Muscle layer of duodenum (tissue), 2 donors: ENCODE measurements at regions not wholly inside any gene's neighbourhood (a gene's known extent, or its start where the extent isn't known, plus 50 kb on each side); places are given as distances from the start of the nearest gene placed in this dataset.

ENCODE experiments used
- H3K27ac ChIP-seq: one replicate; pipeline ENCODE4 v1.7.0; 2013; ENCODE audit warnings: mild to moderate bottlenecking, low read length
- H3K27me3 ChIP-seq: one replicate; pipeline ENCODE4 v1.7.0; 2013; ENCODE audit warnings: low read depth, mild to moderate bottlenecking, control low read depth, low read length
- H3K36me3 ChIP-seq, 2 donors: one replicate each; pipeline ENCODE4 v1.7.0; 2013; ENCODE audit warnings: low read length in 2 of 2, control low read depth in 1 of 2, mild to moderate bottlenecking in 1 of 2; ENCODE audit not compliant: insufficient read depth in 2 of 2, control insufficient read depth in 1 of 2
- H3K4me1 ChIP-seq, 2 donors: one replicate each; pipeline ENCODE4 v1.7.0; 2013; ENCODE audit warnings: low read length in 2 of 2, mild to moderate bottlenecking in 2 of 2, control low read depth in 1 of 2, moderate library complexity in 1 of 2; ENCODE audit not compliant: insufficient read depth in 2 of 2, control insufficient read depth in 1 of 2
- H3K4me3 ChIP-seq, 2 donors: one replicate each; pipeline ENCODE4 v1.7.0; 2013; ENCODE audit warnings: low read length in 2 of 2, low read depth in 1 of 2, mild to moderate bottlenecking in 1 of 2
- H3K9me3 ChIP-seq, 2 donors: one replicate each; pipeline ENCODE4 v1.7.0; 2013; ENCODE audit warnings: low read length in 2 of 2, control low read depth in 1 of 2, mild to moderate bottlenecking in 1 of 2; ENCODE audit not compliant: control insufficient read depth in 1 of 2
- donor health status: healthy.

DNA sequence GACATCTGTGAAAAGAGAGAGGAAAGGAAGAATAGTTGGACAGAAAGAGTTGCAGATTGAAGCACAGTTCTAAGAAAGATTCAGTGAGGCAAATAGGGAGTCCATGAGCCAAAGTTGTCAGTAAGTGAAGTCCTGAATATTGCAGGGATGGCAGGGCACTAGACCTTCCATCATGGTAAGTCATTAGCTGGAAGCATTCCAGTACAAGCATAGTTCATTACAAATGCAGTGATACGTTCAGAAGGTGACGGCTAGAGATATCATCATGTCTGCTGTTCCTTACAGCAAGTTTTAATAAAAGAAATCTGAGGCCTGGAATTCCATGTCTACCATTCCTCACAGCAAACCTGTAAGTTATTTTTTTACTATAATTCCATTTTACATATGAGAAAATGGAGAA lies 720.1 kb downstream of the GBE1 start:
- no peaks in the 10 kb centered on the region for H3K27me3 ChIP-seq
- H3K9me3 ChIP-seq: peaks cover 0 to 2% of the 10 kb centered on the region in 2 donors
- no peak overlapping the region for H3K27ac ChIP-seq
- H3K4me1 ChIP-seq: no peaks in the 10 kb centered on the region
- H3K4me3 ChIP-seq: no peak overlapping the region
- no peaks in the 10 kb centered on the region for H3K36me3 ChIP-seq

DNA sequence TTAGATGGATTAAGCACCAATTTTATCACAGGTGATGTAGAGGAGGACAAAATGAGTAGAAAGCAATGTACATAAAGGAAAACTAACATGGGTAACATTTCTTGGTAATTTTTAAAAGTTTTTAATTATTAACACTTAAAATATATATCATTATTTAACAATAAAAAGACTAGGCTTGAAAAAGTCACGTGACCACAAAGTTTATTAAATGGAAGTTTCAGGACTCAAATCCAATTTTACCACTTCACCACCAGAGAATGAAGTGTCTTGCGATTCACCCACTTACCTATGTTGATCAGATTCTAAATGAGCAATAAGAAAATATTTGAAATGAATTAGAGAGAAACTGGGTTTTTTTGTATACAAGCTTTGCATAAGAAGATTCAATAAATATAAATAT lies 721.3 kb downstream of the GBE1 start:
- Histone ChIP-seq H3K4me3 (no peak overlapping the region), H3K36me3 (no peaks in the 10 kb centered on the region), H3K4me1 (no peaks in the 10 kb centered on the region), H3K9me3 (peaks cover 0 to 2% of the 10 kb centered on the region in 2 donors), H3K27ac (no peak overlapping the region), H3K27me3 (no peaks in the 10 kb centered on the region)

GRCh38 chr3:81033684-81034083 lies 727.8 kb downstream of the GBE1 start:
- H3K36me3 ChIP-seq: no peaks in the 10 kb centered on the region
- H3K9me3 ChIP-seq: peaks cover 0 to 2% of the 10 kb centered on the region in 2 donors
- H3K27ac ChIP-seq: no peak overlapping the region
- no peaks in the 10 kb centered on the region for H3K27me3 ChIP-seq
- H3K4me3 ChIP-seq: no peak overlapping the region
- H3K4me1 ChIP-seq: no peaks in the 10 kb centered on the region

DNA sequence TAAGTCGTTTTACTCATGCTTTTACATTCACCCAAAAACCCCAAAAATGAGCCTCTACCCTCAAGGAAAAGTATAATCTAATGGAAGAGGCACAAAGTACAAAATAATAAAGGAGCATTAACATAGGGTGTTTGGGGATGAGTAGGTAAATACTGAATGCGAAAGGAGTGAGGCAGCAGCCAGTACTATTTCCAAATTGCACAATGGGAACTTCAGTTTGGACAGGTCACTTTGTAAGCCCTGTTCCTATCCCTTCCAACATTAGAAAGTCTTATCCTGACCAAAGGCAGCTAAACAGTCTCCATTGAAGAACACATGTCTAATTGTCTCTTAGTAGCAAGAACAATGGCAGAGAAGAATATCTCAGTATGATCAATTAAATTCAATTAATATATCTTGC lies 728.3 kb downstream of the GBE1 start:
- no peaks in the 10 kb centered on the region for H3K4me1 ChIP-seq
- H3K4me3 ChIP-seq: no peak overlapping the region
- H3K36me3 ChIP-seq: no peaks in the 10 kb centered on the region
- H3K27ac ChIP-seq: no peak overlapping the region
- H3K27me3 ChIP-seq: no peaks in the 10 kb centered on the region
- H3K9me3 ChIP-seq: peaks cover 0 to under 1% of the 10 kb centered on the region in 2 donors

GRCh38 chr3:81029861-81030260 lies 731.6 kb downstream of the GBE1 start:
- Histone ChIP-seq H3K36me3 (no peaks in the 10 kb centered on the region), H3K4me3 (no peak overlapping the region), H3K9me3 (no peaks in the 10 kb centered on the region), H3K27ac (no peak overlapping the region), H3K27me3 (no peaks in the 10 kb centered on the region), H3K4me1 (no peaks in the 10 kb centered on the region)

DNA sequence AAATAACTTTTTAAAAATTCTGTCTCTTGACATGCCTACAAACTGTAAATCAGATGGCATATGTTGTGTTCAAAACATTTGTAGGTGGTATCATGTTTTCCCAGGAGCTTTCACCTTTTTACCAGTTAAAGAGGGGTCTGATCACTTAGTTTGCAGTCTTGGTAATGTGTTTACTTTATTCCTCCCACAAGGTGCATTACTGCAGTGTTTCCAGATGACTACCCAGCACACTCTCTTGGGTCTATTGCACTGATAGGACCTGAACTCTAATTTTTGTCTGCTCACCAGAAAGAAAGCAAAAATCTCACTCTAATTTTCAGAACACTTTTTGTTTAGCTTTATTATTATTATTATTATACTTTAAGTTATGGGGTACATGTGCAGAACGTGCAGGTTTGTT lies 734.1 kb downstream of the GBE1 start:
- Histone ChIP-seq H3K27ac (no peak overlapping the region), H3K27me3 (no peaks in the 10 kb centered on the region), H3K9me3 (no peaks in the 10 kb centered on the region), H3K4me3 (no peak overlapping the region), H3K36me3 (no peaks in the 10 kb centered on the region), H3K4me1 (no peaks in the 10 kb centered on the region)

DNA sequence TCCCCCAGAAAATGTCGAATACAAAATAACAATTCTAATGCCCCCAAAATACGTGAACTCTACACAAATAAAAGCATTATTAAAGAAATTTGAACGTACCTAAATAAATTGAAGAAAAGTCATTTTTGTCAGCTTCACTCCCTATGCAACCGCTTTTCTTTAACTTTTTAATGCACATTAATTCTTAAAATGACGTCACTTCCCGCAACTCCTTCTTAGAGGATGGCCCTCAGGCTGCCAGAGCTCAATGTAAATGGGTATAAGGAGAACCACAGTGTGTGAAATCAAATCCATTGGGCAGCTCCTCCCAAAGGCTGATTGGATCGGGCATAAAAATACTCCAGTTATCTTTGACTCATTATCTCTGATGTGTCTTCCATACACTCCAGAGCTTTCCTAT lies 736.9 kb downstream of the GBE1 start:
- H3K27me3 ChIP-seq: no peaks in the 10 kb centered on the region
- H3K36me3 ChIP-seq: no peaks in the 10 kb centered on the region

DNA sequence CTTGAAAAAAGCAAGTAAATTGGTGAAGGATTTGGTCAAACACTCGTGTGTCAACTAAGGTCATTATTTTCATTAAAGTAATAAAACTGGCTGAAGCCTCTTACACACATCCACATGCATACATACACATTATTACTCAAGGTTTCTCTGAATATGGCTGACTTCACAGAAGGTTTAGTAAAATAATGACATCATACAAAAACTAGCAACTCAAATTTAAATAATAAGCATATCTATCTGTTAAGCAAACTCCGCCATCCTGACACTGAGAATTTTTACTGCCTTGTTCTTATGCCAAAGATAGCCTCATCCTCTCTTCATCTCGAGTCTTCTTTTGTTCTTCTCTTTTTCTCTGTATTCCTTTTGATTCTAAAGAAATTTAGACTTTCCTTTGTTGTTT lies 739.1 kb downstream of the GBE1 start:
- no peak overlapping the region for H3K4me3 ChIP-seq
- no peaks in the 10 kb centered on the region for H3K4me1 ChIP-seq
- H3K36me3 ChIP-seq: no peaks in the 10 kb centered on the region
- H3K27ac ChIP-seq: no peak overlapping the region
- no peaks in the 10 kb centered on the region for H3K27me3 ChIP-seq
- H3K9me3 ChIP-seq: no peaks in the 10 kb centered on the region

More for the DNA sequence above, 736.9 kb downstream of the GBE1 start:
- Histone ChIP-seq H3K9me3 (no peaks in the 10 kb centered on the region), H3K27ac (no peak overlapping the region), H3K4me3 (no peak overlapping the region), H3K4me1 (no peaks in the 10 kb centered on the region)

DNA sequence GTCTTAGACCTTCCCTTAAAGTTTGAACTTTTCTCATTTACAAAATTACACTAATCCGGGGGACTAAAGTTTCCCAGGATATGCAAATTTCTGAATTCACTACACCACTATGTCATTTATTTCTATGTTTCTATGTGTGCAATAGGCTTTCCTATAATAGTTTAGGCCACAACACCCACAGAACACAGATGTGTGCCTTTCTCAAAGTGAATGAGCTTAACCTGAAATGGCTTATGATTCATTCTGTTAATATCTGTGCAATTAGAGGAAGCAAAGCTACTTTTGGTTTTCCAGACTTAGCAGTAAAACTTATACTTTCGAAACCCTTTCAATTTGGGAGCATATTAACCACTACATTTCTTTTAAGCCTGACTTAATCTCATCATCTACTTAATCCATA lies 748.1 kb downstream of the GBE1 start:
- peaks cover 0 to 12% of the 10 kb centered on the region in 2 donors for H3K9me3 ChIP-seq
- no peaks in the 10 kb centered on the region for H3K36me3 ChIP-seq
- H3K4me1 ChIP-seq: no peaks in the 10 kb centered on the region
- H3K27me3 ChIP-seq: no peaks in the 10 kb centered on the region
- H3K27ac ChIP-seq: no peak overlapping the region
- no peak overlapping the region for H3K4me3 ChIP-seq

DNA sequence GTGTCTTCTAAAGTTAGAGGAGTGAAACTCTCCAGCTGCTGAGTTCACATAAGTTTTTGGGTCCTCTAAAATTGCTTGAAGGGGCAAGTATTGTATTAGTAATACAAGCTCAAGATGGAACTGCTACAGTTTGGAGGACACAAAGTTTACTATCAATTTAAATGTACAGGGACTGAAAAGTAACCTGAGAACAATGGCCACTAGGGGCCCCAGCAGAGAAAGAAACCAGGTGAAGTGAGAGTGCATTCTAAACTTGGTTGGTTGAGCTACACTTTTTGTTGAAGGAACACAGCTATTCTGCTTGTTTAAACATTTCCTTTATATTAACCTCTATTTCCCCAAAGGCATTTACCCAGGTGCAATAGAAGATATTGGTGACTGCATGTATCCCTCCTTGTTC lies 755.5 kb downstream of the GBE1 start:
- Histone ChIP-seq H3K4me1 (no peaks in the 10 kb centered on the region), H3K4me3 (no peak overlapping the region), H3K9me3 (peaks cover 0 to 8% of the 10 kb centered on the region in 2 donors), H3K36me3 (no peaks in the 10 kb centered on the region), H3K27ac (no peak overlapping the region), H3K27me3 (no peaks in the 10 kb centered on the region)

DNA sequence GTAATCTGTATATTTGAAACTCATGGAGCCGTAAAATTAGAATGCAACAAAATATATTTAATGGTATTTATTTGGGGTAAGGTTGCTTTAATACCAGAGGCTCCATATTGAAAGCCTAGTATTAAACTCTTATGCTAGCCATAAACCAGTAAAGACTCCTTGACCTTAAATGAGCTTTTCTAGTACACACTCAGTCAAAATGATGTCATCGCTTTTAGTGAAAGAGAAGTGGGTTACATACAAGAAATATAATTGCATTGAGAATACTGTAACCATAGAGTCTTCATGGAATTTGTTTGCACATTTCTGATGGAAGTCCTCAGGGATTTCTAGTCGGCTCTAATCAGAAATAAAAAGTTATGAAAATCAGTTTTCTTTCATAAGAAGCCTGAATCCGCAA lies 757.6 kb downstream of the GBE1 start:
- Histone ChIP-seq H3K4me3 (no peak overlapping the region), H3K4me1 (no peaks in the 10 kb centered on the region), H3K9me3 (peaks cover 0 to 1% of the 10 kb centered on the region in 2 donors), H3K27me3 (no peaks in the 10 kb centered on the region), H3K27ac (no peak overlapping the region), H3K36me3 (no peaks in the 10 kb centered on the region)

DNA sequence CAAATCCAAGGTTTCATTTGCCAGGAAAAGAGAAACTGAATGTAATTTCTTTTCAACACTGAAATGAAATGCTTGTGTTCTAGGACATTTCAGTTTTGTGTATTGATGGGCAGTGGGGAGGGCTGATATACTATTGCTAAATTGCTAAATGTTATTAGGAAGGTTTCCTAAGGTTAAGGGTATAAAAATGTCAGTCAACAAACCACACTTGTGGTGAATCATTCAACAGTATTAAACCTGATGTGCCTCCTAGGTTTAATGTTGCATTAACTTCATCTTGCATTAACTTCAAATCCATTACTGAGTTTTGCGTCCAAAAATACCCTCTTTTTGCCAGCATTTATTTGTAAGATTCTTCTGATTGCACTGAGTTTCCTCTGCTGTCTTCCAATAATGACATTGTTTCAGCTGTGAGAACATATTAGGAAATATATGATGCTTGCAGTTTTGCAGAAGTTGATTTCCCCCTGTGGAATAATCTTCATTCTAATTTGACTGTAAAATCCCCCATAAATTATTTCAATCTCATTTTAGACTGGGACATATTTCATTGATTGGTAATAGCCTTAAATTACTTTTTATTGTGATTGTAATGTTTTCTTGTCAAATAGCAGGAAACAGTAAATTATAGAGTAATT lies 758.3 kb downstream of the GBE1 start:
- H3K9me3 ChIP-seq: no peaks in the 10 kb centered on the region
- H3K27ac ChIP-seq: no peak overlapping the region
- no peak overlapping the region for H3K4me3 ChIP-seq
- no peaks in the 10 kb centered on the region for H3K27me3 ChIP-seq
- no peaks in the 10 kb centered on the region for H3K36me3 ChIP-seq
- H3K4me1 ChIP-seq: no peaks in the 10 kb centered on the region
